Natural killer cell (primary cell): ENCODE measurements at regions not wholly inside any gene's neighbourhood (a gene's known extent, or its start where the extent isn't known, plus 50 kb on each side); places are given as distances from the start of the nearest gene placed in this dataset.

Experiments
- ATAC-seq, 3 donors: fragments of 150-1000 bp in 2 of 3; fragments of 200-7000 bp in 1 of 3; cut with Tn5 transposase; 1 replicate in 1 of 3; 2 replicates in 2 of 3; pipeline ENCODE4 v1.10.0; 2021; ENCODE audit warnings: mild to moderate bottlenecking in 2 of 3, moderate library complexity in 2 of 3
- DNase-seq, 2 donors: peaks; one replicate each; pipeline versions ENCODE4 v3.0.0 to v3.0.0-alpha.2; 2013 to 2021; ENCODE audit warnings: mixed read lengths in 1 of 2
- H3K27ac ChIP-seq: one replicate; pipeline ENCODE4 v1.5.1; 2013; ENCODE audit warnings: mild to moderate bottlenecking, low read length
- H3K27me3 ChIP-seq: one replicate; pipeline ENCODE4 v1.6.1; 2013; ENCODE audit warnings: low read length; ENCODE audit not compliant: control insufficient read depth, insufficient read depth
- H3K36me3 ChIP-seq: one replicate; pipeline ENCODE4 v1.6.1; 2013; ENCODE audit warnings: low read length; ENCODE audit not compliant: control insufficient read depth, insufficient read depth
- H3K4me1 ChIP-seq: one replicate; pipeline ENCODE4 v1.6.1; 2013; ENCODE audit warnings: low read length; ENCODE audit not compliant: control insufficient read depth, insufficient read depth
- H3K4me3 ChIP-seq: one replicate; pipeline ENCODE4 v1.5.1; 2013; ENCODE audit warnings: low read length
- H3K9me3 ChIP-seq: one replicate; pipeline ENCODE4 v1.6.1; 2013; ENCODE audit warnings: low read length; ENCODE audit not compliant: control insufficient read depth, insufficient read depth
- H3K27ac Mint-ChIP-seq, 2 donors: one replicate each; pipeline ENCODE4 v1.8.0; 2022; ENCODE audit warnings: mild to moderate bottlenecking in 2 of 2, mixed read lengths in 2 of 2, moderate library complexity in 1 of 2
- H3K27me3 Mint-ChIP-seq, 2 donors: one replicate each; pipeline ENCODE4 v1.8.0; 2022; ENCODE audit warnings: low read depth in 2 of 2, mixed read lengths in 2 of 2
- H3K36me3 Mint-ChIP-seq: one replicate; pipeline ENCODE4 v1.8.0; 2022; ENCODE audit warnings: mixed read lengths
- H3K4me1 Mint-ChIP-seq, 2 donors: one replicate each; pipeline ENCODE4 v1.8.0; 2022; ENCODE audit warnings: mixed read lengths in 2 of 2
- H3K4me3 Mint-ChIP-seq: one replicate; pipeline ENCODE4 v1.8.0; 2022; ENCODE audit warnings: mild to moderate bottlenecking, moderate library complexity, mixed read lengths
- H3K9me3 Mint-ChIP-seq, 2 donors: one replicate each; pipeline ENCODE4 v1.8.0; 2022; ENCODE audit warnings: mixed read lengths in 2 of 2
- WGBS: methylation state at CpG from one replicate; pipeline ENCODE4 v1.1.7; 2013; ENCODE audit warnings: missing lambda C conversion rate; ENCODE audit not compliant: insufficient coverage; 5-methylcytosine and 5-hydroxymethylcytosine counted together
- intact Hi-C: fragments of 100-400 bp; cut with micrococcal nuclease; formaldehyde crosslinking; loops from one replicate; pipeline ENCODE4 v1.14.2; 2022
- TF ChIP-seq, protein P1 (sequence below): fragments of 200-600 bp; IDR thresholded peaks from one replicate; pipeline ENCODE4 v1.8.0; 2022; ENCODE audit warnings: antibody characterized with exemption

DNA sequence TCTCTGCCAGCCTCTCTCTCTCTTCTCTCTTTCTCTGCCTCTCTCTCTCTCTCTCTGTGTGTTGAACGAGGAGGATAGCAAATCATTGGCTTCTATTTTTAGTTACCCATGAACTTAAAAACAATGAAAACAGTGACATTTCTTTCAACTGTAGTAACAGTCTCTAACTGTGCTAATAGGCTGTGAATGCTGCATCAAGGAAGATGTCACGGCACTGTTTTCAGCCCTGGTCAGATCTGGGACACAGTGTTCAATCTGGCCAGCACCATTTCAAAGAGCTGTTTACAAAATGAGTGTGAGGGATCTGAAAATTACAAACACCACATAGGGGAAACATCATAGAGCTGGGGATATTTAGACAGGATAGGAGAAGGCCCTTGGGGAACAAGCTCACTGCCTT is 717.0 kb downstream of the FGF9 start:
- no peaks in the 10 kb centered on the region for H3K27me3 Mint-ChIP-seq
- 65% methylated on average over 2 of the region's 2 CpGs for WGBS
- no peak for ATAC-seq

GRCh38 chr13:22399801-22400420 is 729.0 kb downstream of the FGF9 start:
- no peak overlapping the region for H3K27ac ChIP-seq
- DNase-seq (no peak), ATAC-seq (no peak)
- peaks cover 4% of the 10 kb centered on the region for H3K9me3 ChIP-seq
- Mint-ChIP-seq H3K9me3 (peaks cover 5 to 7% of the 10 kb centered on the region in 2 donors), H3K4me3 (no peak overlapping the region), H3K4me1 (no peaks in the 10 kb centered on the region), H3K27me3 (no peaks in the 10 kb centered on the region), H3K27ac (no peak overlapping the region), H3K36me3 (peaks cover 4% of the 10 kb centered on the region)
- no peaks in the 10 kb centered on the region for H3K36me3 ChIP-seq
- no peaks in the 10 kb centered on the region for H3K27me3 ChIP-seq
- intact Hi-C loops: no loop called here
- 84% methylated on average over 2 of the region's 2 CpGs for WGBS
- H3K4me1 ChIP-seq: no peaks in the 10 kb centered on the region
- no peak overlapping the region for H3K4me3 ChIP-seq
- TF ChIP-seq, protein P1, sequence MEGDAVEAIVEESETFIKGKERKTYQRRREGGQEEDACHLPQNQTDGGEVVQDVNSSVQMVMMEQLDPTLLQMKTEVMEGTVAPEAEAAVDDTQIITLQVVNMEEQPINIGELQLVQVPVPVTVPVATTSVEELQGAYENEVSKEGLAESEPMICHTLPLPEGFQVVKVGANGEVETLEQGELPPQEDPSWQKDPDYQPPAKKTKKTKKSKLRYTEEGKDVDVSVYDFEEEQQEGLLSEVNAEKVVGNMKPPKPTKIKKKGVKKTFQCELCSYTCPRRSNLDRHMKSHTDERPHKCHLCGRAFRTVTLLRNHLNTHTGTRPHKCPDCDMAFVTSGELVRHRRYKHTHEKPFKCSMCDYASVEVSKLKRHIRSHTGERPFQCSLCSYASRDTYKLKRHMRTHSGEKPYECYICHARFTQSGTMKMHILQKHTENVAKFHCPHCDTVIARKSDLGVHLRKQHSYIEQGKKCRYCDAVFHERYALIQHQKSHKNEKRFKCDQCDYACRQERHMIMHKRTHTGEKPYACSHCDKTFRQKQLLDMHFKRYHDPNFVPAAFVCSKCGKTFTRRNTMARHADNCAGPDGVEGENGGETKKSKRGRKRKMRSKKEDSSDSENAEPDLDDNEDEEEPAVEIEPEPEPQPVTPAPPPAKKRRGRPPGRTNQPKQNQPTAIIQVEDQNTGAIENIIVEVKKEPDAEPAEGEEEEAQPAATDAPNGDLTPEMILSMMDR: no peak

More for the DNA sequence above, 717.0 kb downstream of the FGF9 start:
- intact Hi-C loops: no loop called here
- Mint-ChIP-seq H3K36me3 (no peaks in the 10 kb centered on the region), H3K9me3 (peaks cover 19 to 24% of the 10 kb centered on the region in 2 donors), H3K4me1 (no peaks in the 10 kb centered on the region), H3K4me3 (no peak overlapping the region), H3K27ac (no peak overlapping the region)
- Histone ChIP-seq H3K27me3 (no peaks in the 10 kb centered on the region), H3K27ac (no peak overlapping the region), H3K4me1 (no peaks in the 10 kb centered on the region), H3K36me3 (no peaks in the 10 kb centered on the region), H3K4me3 (no peak overlapping the region), H3K9me3 (no peaks in the 10 kb centered on the region)
- no peak for DNase-seq
- TF ChIP-seq, protein P1: no peak

DNA sequence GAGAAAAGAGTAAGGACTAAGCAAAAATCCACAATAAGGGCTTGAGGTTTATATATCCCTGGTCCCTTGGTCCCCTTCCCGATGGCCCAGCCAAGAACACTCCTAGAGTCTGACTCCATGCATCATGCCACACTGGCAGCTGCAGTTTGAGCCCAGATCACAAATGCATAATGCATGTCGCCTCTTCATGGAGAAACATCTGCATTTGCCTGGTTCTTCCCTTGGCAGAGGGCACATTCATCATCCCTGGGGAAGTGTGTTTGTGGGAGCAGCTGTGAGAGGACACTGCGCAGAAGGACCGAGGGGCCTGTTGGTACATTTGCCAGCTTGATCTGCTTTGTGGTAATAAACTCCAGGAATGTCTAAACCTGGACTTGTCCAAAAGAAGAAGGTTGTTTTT is 731.8 kb downstream of the FGF9 start:
- H3K4me3 Mint-ChIP-seq: no peak overlapping the region
- intact Hi-C loops: no loop called here
- no peaks in the 10 kb centered on the region for H3K36me3 ChIP-seq
- H3K4me1 Mint-ChIP-seq: no peaks in the 10 kb centered on the region
- H3K27ac Mint-ChIP-seq: no peak overlapping the region
- no peaks in the 10 kb centered on the region for H3K27me3 Mint-ChIP-seq
- no peaks in the 10 kb centered on the region for H3K27me3 ChIP-seq
- peaks cover 4 to 5% of the 10 kb centered on the region in 2 donors for H3K9me3 Mint-ChIP-seq
- ATAC-seq (no peak), DNase-seq (no peak)
- H3K4me1 ChIP-seq: no peaks in the 10 kb centered on the region
- no peak overlapping the region for H3K27ac ChIP-seq
- TF ChIP-seq, protein P1: no peak
- H3K4me3 ChIP-seq: no peak overlapping the region
- peaks cover 4% of the 10 kb centered on the region for H3K36me3 Mint-ChIP-seq
- H3K9me3 ChIP-seq: peaks cover 4% of the 10 kb centered on the region
- 89% methylated on average over 4 of the region's 4 CpGs for WGBS

DNA sequence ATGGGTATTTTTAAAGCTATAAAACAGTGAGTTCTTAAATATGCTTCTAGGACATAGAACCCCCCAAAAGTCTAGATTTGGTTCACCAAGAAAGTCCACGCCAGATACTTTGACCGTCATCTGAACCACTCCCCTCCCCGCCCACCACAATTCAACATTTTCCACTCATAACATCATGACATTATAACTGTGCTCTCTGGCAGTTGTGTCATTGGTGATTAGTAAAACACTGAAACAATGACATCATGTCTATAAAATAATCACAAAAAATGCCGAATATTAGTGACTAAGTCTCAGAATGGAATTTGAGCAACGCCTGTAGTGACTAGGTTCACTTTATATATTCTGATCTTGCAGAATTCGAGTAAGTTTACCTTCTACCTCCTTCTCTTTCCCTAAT is 732.3 kb downstream of the FGF9 start:
- Histone ChIP-seq H3K4me3 (no peak overlapping the region), H3K9me3 (peaks cover 4% of the 10 kb centered on the region), H3K4me1 (no peaks in the 10 kb centered on the region), H3K27me3 (no peaks in the 10 kb centered on the region), H3K27ac (no peak overlapping the region), H3K36me3 (no peaks in the 10 kb centered on the region)
- ATAC-seq (no peak), DNase-seq (no peak)
- Mint-ChIP-seq H3K27me3 (no peaks in the 10 kb centered on the region), H3K9me3 (peaks cover 4 to 5% of the 10 kb centered on the region in 2 donors), H3K4me1 (no peaks in the 10 kb centered on the region), H3K36me3 (peaks cover 4% of the 10 kb centered on the region), H3K27ac (no peak overlapping the region), H3K4me3 (no peak overlapping the region)
- TF ChIP-seq, protein P1: no peak
- intact Hi-C loops: no loop called here
- WGBS: 90% methylated on average over 6 of the region's 6 CpGs
